IMR-90 (cell line): ENCODE measurements at regions not wholly inside any gene's neighbourhood (a gene's known extent, or its start where the extent isn't known, plus 50 kb on each side); places are given as distances from the start of the nearest gene placed in this dataset.

ENCODE experiments used
- CEBPB ChIP-seq: IDR thresholded peaks from 2 replicates; pipeline ENCODE4 v1.6.1; 2012; ENCODE audit warnings: low read depth, low read length, improper control_type of control experiment
- CHD1 ChIP-seq: IDR thresholded peaks from 2 replicates; pipeline ENCODE4 v1.6.1; 2012; ENCODE audit warnings: low read depth, low read length, improper control_type of control experiment
- FOS ChIP-seq: fragments of 150-350 bp; IDR thresholded peaks from 2 replicates; pipeline ENCODE4 v1.6.1; 2016; ENCODE audit warnings: low read depth, low read length
- MAFK ChIP-seq: IDR thresholded peaks from 2 replicates; pipeline ENCODE4 v1.6.1; 2012; ENCODE audit warnings: low read depth, low read length, improper control_type of control experiment
- MAZ ChIP-seq: IDR thresholded peaks from 2 replicates; pipeline ENCODE4 v1.6.1; 2012; ENCODE audit warnings: low read depth, mild to moderate bottlenecking, low read length, improper control_type of control experiment, moderate library complexity, borderline replicate concordance
- MXI1 ChIP-seq: IDR thresholded peaks from 2 replicates; pipeline ENCODE4 v1.6.1; 2012; ENCODE audit warnings: low read depth, mild to moderate bottlenecking, low read length, moderate library complexity, borderline replicate concordance
- NFE2L2 ChIP-seq: fragments of 150-350 bp; IDR thresholded peaks from 2 replicates; pipeline ENCODE4 v1.6.1; 2016; ENCODE audit warnings: low read depth, mild to moderate bottlenecking, low read length
- POLR2A ChIP-seq: IDR thresholded peaks from 2 replicates; pipeline ENCODE4 v1.6.1; 2012; ENCODE audit warnings: mild to moderate bottlenecking, low read depth, low read length
- RAD21 ChIP-seq: IDR thresholded peaks from 2 replicates; pipeline ENCODE4 v1.6.1; 2012; ENCODE audit warnings: low read length, improper control_type of control experiment
- RCOR1 ChIP-seq: IDR thresholded peaks from 2 replicates; pipeline ENCODE4 v1.6.1; 2012; ENCODE audit warnings: mild to moderate bottlenecking, low read length, improper control_type of control experiment; ENCODE audit not compliant: insufficient replicate concordance
- RFX5 ChIP-seq: IDR thresholded peaks from 2 replicates; pipeline ENCODE4 v1.8.0; 2012; ENCODE audit warnings: low read depth, mild to moderate bottlenecking, low read length, moderate library complexity
- SMC3 ChIP-seq: fragments of 150-350 bp; IDR thresholded peaks from 2 replicates; pipeline ENCODE4 v1.6.1; 2016; ENCODE audit warnings: low read depth, mild to moderate bottlenecking, antibody characterized with exemption, low read length, moderate library complexity
- TF ChIP-seq, protein P1 (sequence below): conservative IDR thresholded peaks from 2 replicates; pipeline ENCODE4 v1.5.1; 2012; ENCODE audit warnings: mild to moderate bottlenecking, low read depth, low read length, improper control_type of control experiment
- TF ChIP-seq, protein P2 (sequence below): fragments of 150-350 bp; IDR thresholded peaks from 2 replicates; pipeline ENCODE4 v1.6.1; 2017; ENCODE audit warnings: mild to moderate bottlenecking, antibody characterized with exemption, low read length, low read depth

DNA sequence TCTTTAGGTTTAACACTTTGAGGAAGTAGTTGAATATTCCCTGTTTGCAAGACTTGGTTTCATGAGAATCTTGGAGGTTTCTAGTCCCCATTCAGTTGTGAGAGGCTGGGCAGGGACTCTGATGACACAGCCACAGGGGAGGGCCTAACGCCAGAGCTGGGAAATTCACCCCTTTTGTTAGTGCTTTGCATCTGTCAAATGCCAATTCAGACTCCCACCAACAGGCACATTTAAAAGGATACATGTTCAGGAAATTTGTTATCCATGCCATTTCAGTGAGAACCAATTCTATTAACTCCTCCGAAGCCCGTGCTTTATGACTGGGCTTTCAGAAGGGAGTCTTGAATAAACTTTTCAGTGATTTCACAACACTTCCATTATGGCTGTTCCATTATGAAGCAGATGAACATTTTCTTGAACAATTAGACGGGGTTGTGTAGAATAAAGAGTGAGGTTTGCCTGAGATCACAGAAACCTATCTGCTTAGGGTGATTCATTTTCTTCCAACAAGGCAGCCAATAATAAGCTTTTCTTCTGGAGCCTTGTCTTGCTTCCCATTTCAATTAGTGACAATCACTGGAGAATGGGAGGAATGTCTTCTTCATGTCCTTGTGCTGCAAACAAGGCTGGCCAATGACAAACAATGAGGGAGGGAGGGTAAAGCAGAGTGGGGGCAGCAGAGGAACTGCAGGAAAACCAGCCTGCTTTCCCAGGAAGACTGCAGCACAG, 90.6 kb downstream of the SOX14 start:
- no peak for TF ChIP-seq POLR2A
- TF ChIP-seq, protein P1, sequence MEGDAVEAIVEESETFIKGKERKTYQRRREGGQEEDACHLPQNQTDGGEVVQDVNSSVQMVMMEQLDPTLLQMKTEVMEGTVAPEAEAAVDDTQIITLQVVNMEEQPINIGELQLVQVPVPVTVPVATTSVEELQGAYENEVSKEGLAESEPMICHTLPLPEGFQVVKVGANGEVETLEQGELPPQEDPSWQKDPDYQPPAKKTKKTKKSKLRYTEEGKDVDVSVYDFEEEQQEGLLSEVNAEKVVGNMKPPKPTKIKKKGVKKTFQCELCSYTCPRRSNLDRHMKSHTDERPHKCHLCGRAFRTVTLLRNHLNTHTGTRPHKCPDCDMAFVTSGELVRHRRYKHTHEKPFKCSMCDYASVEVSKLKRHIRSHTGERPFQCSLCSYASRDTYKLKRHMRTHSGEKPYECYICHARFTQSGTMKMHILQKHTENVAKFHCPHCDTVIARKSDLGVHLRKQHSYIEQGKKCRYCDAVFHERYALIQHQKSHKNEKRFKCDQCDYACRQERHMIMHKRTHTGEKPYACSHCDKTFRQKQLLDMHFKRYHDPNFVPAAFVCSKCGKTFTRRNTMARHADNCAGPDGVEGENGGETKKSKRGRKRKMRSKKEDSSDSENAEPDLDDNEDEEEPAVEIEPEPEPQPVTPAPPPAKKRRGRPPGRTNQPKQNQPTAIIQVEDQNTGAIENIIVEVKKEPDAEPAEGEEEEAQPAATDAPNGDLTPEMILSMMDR, result no peak
- TF ChIP-seq MXI1, result no peak
- no peak for TF ChIP-seq CEBPB
- TF ChIP-seq RCOR1, result no peak
- no peak for TF ChIP-seq MAZ
- no peak for TF ChIP-seq FOS
- no peak for TF ChIP-seq SMC3
- no peak for TF ChIP-seq RAD21
- TF ChIP-seq, protein P2, sequence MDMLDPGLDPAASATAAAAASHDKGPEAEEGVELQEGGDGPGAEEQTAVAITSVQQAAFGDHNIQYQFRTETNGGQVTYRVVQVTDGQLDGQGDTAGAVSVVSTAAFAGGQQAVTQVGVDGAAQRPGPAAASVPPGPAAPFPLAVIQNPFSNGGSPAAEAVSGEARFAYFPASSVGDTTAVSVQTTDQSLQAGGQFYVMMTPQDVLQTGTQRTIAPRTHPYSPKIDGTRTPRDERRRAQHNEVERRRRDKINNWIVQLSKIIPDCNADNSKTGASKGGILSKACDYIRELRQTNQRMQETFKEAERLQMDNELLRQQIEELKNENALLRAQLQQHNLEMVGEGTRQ, result no peak
- TF ChIP-seq MAFK, result no peak
- TF ChIP-seq NFE2L2, result no peak
- no peak for TF ChIP-seq RFX5
- TF ChIP-seq CHD1, result no peak
